C4-2B (cell line): ENCODE measurements at regions not wholly inside any gene's neighbourhood (a gene's known extent, or its start where the extent isn't known, plus 50 kb on each side); places are given as distances from the start of the nearest gene placed in this dataset.

Experiments used
- CTCF ChIP-seq: fragments of 450-650 bp; conservative IDR thresholded peaks from 2 replicates; pipeline ENCODE4 v1.5.1; 2017; ENCODE audit warnings: mild to moderate bottlenecking
- ZFX ChIP-seq: fragments of 450-650 bp; IDR thresholded peaks from 2 replicates; pipeline ENCODE4 v1.6.1; 2017

- no peak for TF ChIP-seq CTCF
- no peak for TF ChIP-seq ZFX
Measured at GRCh38 chr13:111566567-111566966, 246.1 kb downstream of the TEX29 start.
